HG03139 (cell line): ENCODE measurements at regions not wholly inside any gene's neighbourhood (a gene's known extent, or its start where the extent isn't known, plus 50 kb on each side); places are given as distances from the start of the nearest gene placed in this dataset.
"Not testable (repeated sequence)": the region's sequence is repeated elsewhere in the genome, so short reads cannot be mapped to it uniquely, and the experiment has no call there.

ENCODE experiments used
- ATAC-seq: cut with Tn5 transposase; IDR thresholded peaks from one replicate; pipeline ENCODE4 v1.9.1; 2021; ENCODE audit not compliant: unreplicated experiment

- no peak for ATAC-seq
Observed at GRCh38 chr13:89407357-89407756, 1736.2 kb downstream of the SLITRK5 start.

GRCh38 chr13:89432997-89433396, 1761.8 kb downstream of the SLITRK5 start:
- ATAC-seq: no peak

GRCh38 chr13:89434624-89435023, 1763.5 kb downstream of the SLITRK5 start:
- not testable (repeated sequence) for ATAC-seq

GRCh38 chr13:89454681-89455080, 1783.5 kb downstream of the SLITRK5 start:
- ATAC-seq: no peak

GRCh38 chr13:89455225-89455624, 1784.1 kb downstream of the SLITRK5 start:
- ATAC-seq: no peak

GRCh38 chr13:89455741-89456140, 1784.6 kb downstream of the SLITRK5 start:
- no peak for ATAC-seq

GRCh38 chr13:89457977-89458376, 1786.8 kb downstream of the SLITRK5 start:
- ATAC-seq: no peak

GRCh38 chr13:89458456-89458855, 1787.3 kb downstream of the SLITRK5 start:
- ATAC-seq: no peak

- ATAC-seq: not testable (repeated sequence)
Observed at GRCh38 chr13:89460895-89461294, 1789.7 kb downstream of the SLITRK5 start.

GRCh38 chr13:89465366-89465765, 1794.2 kb downstream of the SLITRK5 start:
- ATAC-seq: no peak

- ATAC-seq: no peak
Observed at GRCh38 chr13:89468081-89468480, 1796.9 kb downstream of the SLITRK5 start.

GRCh38 chr13:89470901-89471300, 1799.7 kb downstream of the SLITRK5 start:
- ATAC-seq: no peak

- ATAC-seq: no peak
Observed at GRCh38 chr13:89474432-89474831, 1803.3 kb downstream of the SLITRK5 start.

- ATAC-seq: no peak
Observed at GRCh38 chr13:89486065-89486464, 1814.9 kb downstream of the SLITRK5 start.

GRCh38 chr13:89486709-89487108, 1815.5 kb downstream of the SLITRK5 start:
- ATAC-seq: no peak

- no peak for ATAC-seq
Observed at GRCh38 chr13:89490661-89491060, 1819.5 kb downstream of the SLITRK5 start.

GRCh38 chr13:89496478-89496877, 1825.3 kb downstream of the SLITRK5 start:
- ATAC-seq: no peak

- ATAC-seq: no peak
Observed at GRCh38 chr13:89497658-89498057, 1826.5 kb downstream of the SLITRK5 start.

GRCh38 chr13:89502286-89502685, 1831.1 kb downstream of the SLITRK5 start:
- ATAC-seq: no peak

- ATAC-seq: no peak
Observed at GRCh38 chr13:89514534-89515312, 1832.8 kb upstream of the MIR17HG start.

- no peak for ATAC-seq
Observed at GRCh38 chr13:89515948-89516347, 1831.5 kb upstream of the MIR17HG start.

- no peak for ATAC-seq
Observed at GRCh38 chr13:89518289-89519077, 1829.0 kb upstream of the MIR17HG start.
